Keratinocyte (primary cell): ENCODE measurements at regions not wholly inside any gene's neighbourhood (a gene's known extent, or its start where the extent isn't known, plus 50 kb on each side); places are given as distances from the start of the nearest gene placed in this dataset.

Experiments used
- EZH2 ChIP-seq: IDR thresholded peaks from one replicate; pipeline ENCODE4 v1.6.1; 2012; ENCODE audit warnings: inconsistent platforms, mild to moderate bottlenecking, low read length, moderate library complexity
- TF ChIP-seq, protein P1 (sequence below), 3 experiments: IDR thresholded peaks in 1 of 3; conservative IDR thresholded peaks in 1 of 3; optimal IDR thresholded peaks in 1 of 3; 2 replicates in 2 of 3; 3 replicates in 1 of 3; pipeline versions ENCODE3 to v1.5.1; 2011; ENCODE audit warnings: low read length in 3 of 3, mild to moderate bottlenecking in 3 of 3, moderate library complexity in 2 of 3, control low read depth in 1 of 3, inconsistent platforms in 1 of 3; ENCODE audit not compliant: insufficient read depth in 2 of 3; ENCODE audit errors: extremely low read depth in 1 of 3

- TF ChIP-seq, protein P1, sequence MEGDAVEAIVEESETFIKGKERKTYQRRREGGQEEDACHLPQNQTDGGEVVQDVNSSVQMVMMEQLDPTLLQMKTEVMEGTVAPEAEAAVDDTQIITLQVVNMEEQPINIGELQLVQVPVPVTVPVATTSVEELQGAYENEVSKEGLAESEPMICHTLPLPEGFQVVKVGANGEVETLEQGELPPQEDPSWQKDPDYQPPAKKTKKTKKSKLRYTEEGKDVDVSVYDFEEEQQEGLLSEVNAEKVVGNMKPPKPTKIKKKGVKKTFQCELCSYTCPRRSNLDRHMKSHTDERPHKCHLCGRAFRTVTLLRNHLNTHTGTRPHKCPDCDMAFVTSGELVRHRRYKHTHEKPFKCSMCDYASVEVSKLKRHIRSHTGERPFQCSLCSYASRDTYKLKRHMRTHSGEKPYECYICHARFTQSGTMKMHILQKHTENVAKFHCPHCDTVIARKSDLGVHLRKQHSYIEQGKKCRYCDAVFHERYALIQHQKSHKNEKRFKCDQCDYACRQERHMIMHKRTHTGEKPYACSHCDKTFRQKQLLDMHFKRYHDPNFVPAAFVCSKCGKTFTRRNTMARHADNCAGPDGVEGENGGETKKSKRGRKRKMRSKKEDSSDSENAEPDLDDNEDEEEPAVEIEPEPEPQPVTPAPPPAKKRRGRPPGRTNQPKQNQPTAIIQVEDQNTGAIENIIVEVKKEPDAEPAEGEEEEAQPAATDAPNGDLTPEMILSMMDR (optimal IDR thresholded peaks at IDR 0.05 in 1 of 3, IDR thresholded peaks at IDR 0.05 in 1 of 3, conservative IDR thresholded peaks at IDR 0.05 in 1 of 3; ENCODE audit: extremely low read depth in 1 of 3, insufficient read depth in 2 of 3, low read length in 3 of 3) = no peak
- TF ChIP-seq EZH2 = no peak
Measured at GRCh38 chr3:68274286-68274685, 619.9 kb upstream of the SUCLG2 start.
